ENCODE measurements at regions not wholly inside any gene's neighbourhood (a gene's known extent, or its start where the extent isn't known, plus 50 kb on each side); places are given as distances from the start of the nearest gene placed in this dataset.

DNA sequence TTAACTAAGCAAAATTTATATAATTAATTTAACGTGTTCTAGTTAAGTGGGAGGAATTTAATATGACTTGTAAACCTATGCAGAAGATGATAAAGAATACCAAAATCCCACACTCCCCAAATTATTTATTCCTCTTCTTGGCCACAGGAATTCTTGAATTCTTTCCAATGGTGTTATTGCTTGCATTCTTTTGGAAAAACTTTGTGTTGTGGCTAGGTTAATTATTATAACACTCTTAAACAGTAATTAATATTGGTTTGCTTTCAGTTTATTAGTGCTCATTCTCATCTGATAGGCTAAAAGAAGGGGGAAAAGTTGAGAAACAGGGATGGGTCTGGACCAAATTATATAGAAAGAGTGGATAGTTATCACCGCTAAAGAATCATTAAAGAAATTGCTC is 141.5 kb upstream of the PABPC4L start:
- no peak for DNase-seq (ENCODE audit: low spot score)

DNA sequence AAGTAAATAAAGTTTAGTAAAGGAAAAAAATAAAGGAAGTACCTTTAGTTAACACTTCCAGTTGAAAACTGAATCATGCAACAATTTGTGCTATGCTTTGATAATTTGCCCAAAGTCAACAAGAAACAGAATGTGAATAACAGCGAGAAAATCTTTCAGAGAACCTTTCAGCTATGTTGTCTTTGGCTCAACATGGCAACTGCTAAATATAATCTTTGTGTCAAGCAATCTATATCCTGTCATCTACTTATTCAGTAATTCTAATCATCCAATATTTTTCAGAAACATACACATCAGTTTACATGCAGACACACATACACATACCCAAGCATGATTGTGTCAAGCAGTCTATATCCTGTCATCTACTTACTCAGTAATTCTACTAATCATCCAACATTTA is 136.0 kb upstream of the PABPC4L start:
- DNase-seq (ENCODE audit: low spot score): no peak

DNA sequence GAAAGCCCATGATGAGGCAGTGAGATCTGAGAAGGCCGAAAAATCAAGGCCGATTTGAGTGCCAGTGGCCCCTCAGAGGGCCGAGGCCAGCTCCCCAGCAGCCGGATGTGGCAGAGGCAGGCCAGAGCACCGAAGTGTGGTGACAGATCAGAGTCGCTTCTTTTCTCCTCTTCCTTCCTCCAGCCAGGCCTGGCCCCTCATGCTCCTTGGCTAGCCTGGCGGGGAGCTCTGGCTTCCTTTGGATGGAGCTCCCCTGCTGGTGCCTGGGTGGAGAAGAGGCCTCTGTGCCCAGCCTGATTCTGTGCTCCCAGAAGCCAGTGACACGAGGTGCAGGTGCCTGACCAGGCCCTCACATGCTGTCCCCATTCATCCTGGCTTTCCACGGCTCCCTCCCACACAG is 127.2 kb upstream of the PABPC4L start:
- no peak for DNase-seq (ENCODE audit: low spot score)

DNA sequence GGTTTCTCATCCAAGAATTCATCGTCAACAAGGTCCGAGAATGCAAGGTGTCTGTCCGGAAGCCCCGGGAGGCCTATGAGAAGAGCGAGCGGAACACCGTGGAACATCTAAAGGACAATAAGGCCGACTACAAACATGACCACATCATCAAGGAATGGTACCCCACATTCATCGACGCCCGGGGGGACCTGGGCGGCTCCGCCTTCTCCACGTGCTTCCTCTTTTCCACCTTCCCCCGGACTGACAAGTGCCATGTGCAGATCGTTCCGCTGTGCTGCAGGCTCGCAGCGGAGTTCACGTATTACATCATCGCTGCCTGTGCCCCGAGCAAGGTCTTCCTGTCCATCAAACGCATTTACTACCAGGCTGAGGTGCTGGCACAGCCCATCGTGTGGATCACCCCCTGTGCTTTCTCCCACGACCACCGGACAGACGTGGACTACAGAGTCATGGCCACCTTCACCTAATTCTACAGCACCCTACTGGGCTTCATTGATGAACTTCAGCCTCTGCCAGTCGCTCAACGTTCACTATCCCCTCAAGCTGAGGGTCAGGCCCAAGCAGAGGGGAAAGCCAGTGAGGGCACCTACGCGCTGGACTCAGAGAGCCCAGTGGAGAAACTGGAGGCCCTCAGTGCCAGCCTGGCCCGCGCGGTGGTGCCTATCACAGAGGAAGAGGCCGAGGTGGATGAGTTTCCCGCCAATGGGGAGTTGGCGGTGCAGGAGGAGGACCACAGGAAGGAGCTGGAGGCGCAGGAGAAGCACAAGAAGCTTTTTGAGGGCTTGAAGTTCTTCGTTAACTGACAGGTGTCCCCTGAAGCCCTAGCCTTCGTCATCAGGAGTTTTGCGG is 125.9 kb upstream of the PABPC4L start:
- DNase-seq (ENCODE audit: low spot score): no peak

DNA sequence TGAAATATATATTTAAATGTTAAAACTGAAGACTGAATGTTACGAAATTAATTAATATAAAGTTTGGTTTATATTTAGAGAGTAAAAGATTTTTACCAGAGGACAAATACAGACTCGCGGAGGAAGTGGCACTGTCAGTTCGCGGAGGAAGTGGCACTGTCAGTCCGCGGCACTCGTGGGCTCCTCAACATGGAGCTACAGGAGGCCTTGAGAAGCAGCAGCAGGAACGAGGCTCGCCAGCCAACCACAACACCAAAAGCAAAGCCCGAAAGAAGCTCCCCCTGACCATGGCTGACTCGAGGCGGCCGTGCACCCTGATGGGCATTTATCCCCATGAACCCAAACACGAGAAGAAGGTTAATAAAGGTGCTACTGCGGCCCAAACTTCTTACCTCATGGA is 125.3 kb upstream of the PABPC4L start:
- DNase-seq (ENCODE audit: low spot score): no peak

DNA sequence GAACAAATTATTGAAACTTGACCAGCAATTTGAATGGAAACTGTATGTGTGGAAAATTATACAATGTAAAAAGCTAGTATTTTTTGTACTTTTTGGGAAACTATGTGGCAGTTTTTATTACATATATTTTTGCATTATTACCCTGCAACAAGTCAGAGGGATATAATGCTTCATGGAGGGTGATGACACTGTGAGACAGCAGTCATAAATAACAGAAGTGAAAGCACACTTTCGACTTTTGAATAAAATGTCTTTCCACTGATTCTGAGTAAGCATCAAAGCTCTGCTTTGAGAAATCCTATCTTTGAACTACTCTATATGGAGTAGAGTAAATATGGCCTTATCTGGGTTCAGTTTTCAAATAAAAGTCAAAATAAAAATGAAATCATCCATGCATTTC is 122.6 kb upstream of the PABPC4L start:
- DNase-seq (ENCODE audit: low spot score): peak; percentile 11

DNA sequence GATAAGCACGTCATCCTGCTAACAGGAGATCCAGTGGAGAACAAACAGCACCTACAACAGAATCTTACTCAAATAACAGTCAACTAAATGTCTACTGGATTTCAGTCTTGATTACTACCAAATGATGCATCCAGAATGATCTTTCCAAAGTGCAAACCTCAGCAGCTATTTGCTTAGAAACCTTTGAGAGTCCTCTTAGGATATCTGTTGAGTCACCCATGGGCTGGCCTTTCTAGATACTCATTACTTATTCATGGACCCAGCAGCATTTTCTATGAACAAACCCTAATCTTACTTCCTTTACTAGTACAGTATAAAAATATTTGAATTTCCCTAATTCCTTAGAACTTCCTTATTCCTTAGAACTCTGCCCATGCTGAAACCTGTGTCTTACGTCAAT is 118.5 kb upstream of the PABPC4L start:
- DNase-seq (ENCODE audit: low spot score): peak; percentile 38

DNA sequence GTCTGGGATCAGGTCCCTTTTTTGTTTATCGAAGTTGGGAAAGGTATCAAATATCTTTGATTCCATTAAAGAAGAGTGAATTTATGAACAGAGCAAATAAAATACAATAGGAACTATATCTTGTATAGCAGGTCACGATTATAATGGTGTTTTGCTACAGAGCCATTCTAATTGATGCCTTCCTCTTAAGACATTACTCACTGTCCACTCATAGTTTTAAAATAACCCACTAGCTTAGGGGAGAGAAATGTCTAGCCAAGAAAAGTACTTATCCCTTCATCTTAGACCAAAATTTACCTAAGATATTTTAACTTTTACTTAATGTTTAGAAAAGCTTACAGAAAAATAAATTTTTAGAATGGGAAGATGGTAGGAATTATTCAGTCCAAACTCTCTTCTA is 112.0 kb upstream of the PABPC4L start:
- peak; percentile 20 for DNase-seq (ENCODE audit: low spot score)

DNA sequence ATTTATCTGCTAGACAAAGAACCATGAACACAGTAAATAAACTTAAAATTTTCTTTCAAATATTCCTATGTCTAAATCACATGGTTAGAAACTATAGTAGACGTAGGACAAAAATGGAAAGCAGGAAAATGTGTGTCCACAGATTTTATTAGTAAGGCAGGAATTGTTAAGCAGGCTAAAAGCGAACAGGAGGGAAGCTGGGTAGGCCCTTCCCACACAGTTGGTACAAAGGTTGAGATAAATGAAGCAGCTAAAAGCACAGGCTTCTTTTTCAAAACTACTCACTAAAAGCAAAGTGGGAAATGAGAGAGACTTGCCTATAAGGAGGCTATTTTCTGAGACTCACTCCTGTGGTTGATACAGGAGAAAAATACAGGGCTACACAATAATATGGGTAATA is 108.1 kb upstream of the PABPC4L start:
- DNase-seq (ENCODE audit: low spot score): no peak

DNA sequence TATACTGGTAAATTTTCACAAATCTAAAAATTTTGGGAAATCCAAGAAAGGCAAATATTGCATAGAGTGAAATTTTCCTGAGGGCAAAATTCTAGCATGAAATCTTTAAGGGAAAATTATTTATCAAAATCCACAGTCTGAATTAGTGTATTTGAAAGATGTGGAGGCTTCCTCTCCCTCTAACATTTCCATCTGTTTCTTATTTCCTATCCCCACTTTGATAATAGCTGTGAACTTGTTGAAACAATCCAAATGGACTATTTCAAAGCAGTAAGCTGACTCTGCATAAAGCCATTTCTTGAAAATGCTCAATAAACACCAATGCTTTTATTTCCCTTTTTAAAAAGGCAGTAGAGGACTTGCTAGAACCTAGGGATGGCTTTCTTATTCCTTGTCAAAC is 107.3 kb upstream of the PABPC4L start:
- no peak for DNase-seq (ENCODE audit: low spot score)

DNA sequence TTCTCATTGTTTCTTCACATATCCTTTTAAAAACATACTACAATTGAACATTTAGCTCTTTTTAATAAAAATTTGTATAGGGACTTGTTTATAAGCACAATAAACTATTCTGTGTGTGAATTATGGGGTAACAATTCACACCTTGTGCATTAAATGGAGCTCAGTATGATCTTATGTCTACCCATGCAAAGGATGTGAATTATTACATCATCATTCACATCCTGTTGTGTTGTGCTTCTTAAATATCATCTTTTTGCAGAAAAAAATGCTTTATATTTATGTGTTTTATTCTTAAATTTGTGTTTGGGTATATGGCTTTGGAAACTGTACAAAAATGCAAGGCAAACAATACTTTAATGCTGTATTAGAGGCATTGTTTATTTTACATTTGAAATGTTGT is 96.7 kb upstream of the PABPC4L start:
- DNase-seq (ENCODE audit: low spot score): no peak

DNA sequence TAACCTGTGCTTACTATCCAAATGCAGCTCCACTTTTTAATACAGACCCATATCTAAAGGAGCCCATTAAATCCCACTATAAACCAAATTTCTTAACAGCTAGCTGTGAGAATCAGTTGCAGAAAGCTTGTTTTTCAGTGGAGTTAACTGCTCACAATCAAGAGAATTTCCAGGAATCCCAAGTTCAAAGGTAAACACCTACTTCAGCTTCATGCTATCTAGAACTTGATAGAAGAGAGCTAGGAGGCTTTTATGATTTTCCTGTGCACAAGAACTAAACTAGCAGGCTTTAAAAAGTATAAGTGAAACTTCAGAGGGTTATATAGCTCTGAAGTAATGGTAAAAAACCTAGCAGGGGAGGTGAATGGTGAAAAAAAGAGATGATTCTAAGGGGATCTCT is 96.2 kb upstream of the PABPC4L start:
- no peak for DNase-seq (ENCODE audit: low spot score)

DNA sequence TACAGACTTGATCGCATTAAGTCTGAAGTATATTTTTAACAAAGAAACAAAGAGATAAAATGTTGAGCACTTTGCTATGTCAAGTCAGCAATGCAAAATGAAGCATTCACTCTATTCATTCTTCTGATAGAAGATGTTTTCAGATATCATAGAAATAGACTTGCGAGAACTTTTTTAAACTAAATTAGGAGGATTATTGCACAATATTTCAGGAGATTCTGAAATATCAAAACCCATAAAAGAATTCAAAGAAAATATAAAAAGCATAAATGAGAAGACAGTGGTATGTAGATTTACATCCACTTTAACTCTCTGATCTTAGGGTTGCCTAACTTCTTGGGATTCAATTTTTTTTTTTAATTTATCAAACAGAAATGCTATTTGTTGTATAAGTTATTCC is 81.1 kb upstream of the PABPC4L start:
- no peak for DNase-seq (ENCODE audit: low spot score)

DNA sequence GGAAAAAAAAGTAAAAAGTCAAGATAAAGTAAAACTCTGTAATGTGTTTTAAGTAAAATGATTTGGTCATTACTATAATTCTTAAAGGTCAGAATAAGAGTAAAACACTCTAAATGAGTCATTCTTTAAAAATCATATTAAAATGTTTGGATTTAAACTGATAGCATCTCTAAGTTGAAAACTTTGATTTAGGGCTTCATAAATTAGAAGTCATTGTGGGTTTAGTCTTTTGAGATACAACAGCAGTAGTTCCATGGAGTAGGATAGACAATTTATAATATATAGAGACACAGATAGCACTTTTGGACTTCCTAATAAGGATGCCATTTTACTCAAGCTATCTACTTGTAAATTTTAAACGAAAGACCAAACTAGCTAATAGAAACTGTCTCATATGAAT is 77.1 kb upstream of the PABPC4L start:
- no peak for DNase-seq (ENCODE audit: low spot score)

DNA sequence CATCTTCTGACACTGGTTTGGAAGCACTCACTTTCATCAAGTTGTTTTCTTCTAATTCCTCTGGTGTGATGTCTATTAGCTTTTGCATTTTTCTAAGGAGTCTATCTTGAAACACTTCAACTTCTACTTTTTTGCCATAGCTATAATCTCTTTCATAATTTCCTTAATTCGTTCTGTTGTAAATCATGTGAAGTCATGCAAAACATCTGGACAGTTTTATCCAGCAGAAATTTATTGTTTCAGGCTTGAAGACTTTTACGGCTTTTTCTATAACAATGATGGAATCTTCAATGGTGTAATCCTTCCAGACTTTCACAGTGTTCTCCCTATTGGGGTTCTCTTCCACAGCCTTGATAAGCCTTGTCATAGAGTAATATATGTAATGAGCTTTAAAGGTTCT is 74.9 kb upstream of the PABPC4L start:
- DNase-seq (ENCODE audit: low spot score): no peak

DNA sequence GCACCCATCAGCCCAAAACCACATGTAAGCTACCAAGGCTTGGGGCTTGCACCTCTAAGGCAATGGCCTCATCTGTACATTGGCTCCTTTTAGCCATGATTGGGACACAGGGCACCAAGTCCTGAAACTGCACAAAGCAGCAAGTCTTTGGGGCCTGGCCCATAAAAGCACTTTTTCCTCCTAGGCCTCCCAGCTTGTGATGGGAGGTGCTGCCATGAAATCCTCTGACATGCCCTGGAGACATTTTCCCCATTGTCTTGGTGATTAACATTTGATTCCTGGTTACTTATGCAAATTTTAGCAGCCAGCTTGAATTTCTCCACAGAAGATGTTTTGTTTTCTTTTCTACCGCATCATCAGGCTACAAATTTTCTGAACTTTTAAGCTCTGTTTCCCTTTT is 58.5 kb upstream of the PABPC4L start:
- DNase-seq (ENCODE audit: low spot score): no peak
